Thyroid gland (tissue), 4 donors: ENCODE measurements at regions not wholly inside any gene's neighbourhood (a gene's known extent, or its start where the extent isn't known, plus 50 kb on each side); places are given as distances from the start of the nearest gene placed in this dataset.

Experiments
- DNase-seq, 2 donors: peaks; one replicate each; pipeline ENCODE4 v3.0.0-alpha.2; 2019
- H3K27ac ChIP-seq, 3 donors: fragments of 200-600 bp; sonication (generic); 1 replicate in 2 of 3; 2 replicates in 1 of 3; pipeline ENCODE4 v1.5.1; 2016 to 2019; ENCODE audit warnings: mild to moderate bottlenecking in 1 of 3, moderate library complexity in 1 of 3
- H3K27me3 ChIP-seq: fragments of 200-600 bp; sonication (generic); one replicate; pipeline ENCODE4 v1.5.1; 2019
- H3K36me3 ChIP-seq, 2 donors: fragments of 200-600 bp; sonication (generic); one replicate each; pipeline ENCODE4 v1.5.1; 2016 to 2019
- H3K4me1 ChIP-seq, 2 donors: fragments of 200-600 bp; sonication (generic); one replicate each; pipeline ENCODE4 v1.5.1; 2017 to 2019
- H3K4me3 ChIP-seq, 3 donors: fragments of 200-600 bp; sonication (generic); replicated peaks in 1 of 3; 1 replicate in 2 of 3; 2 replicates in 1 of 3; pipeline ENCODE4 v1.5.1; 2016; ENCODE audit warnings: mild to moderate bottlenecking in 1 of 3
- H3K9me3 ChIP-seq: fragments of 200-600 bp; sonication (generic); one replicate; pipeline ENCODE4 v1.5.1; 2017
- CTCF ChIP-seq, 6 experiments: fragments of 200-600 bp in 3 of 6; fragments of 450-650 bp in 3 of 6; sonication (generic) in 3 of 6; IDR thresholded peaks; one replicate each; pipeline ENCODE4 v1.5.1; 2016 to 2019; ENCODE audit warnings: antibody characterized with exemption in 6 of 6, mild to moderate bottlenecking in 2 of 6, inconsistent platforms in 1 of 6, moderate library complexity in 1 of 6
- POLR2A ChIP-seq, 2 donors: fragments of 450-650 bp; IDR thresholded peaks; one replicate each; pipeline ENCODE4 v1.6.1; 2017; ENCODE audit warnings: antibody characterized with exemption in 2 of 2, mild to moderate bottlenecking in 2 of 2, moderate library complexity in 1 of 2
- WGBS, 2 donors: methylation state at CpG; one replicate each; pipeline ENCODE4 v1.1.5; 2017; 5-methylcytosine and 5-hydroxymethylcytosine counted together
- intact Hi-C: fragments of 100-400 bp; cut with DNase I; formaldehyde crosslinking; loops from one replicate; pipeline ENCODE4 v1.15.1; 2023

- Histone ChIP-seq H3K27ac (no peak overlapping the region), H3K36me3 (no peaks in the 10 kb centered on the region), H3K4me1 (no peaks in the 10 kb centered on the region), H3K4me3 (no peak overlapping the region), H3K27me3 (no peaks in the 10 kb centered on the region), H3K9me3 (no peaks in the 10 kb centered on the region)
- intact Hi-C loops: no loop called here
- no peak for TF ChIP-seq CTCF (IDR thresholded peaks at IDR 0.05)
- no peak for TF ChIP-seq POLR2A (IDR thresholded peaks at IDR 0.05)
- no peak for DNase-seq
Observed at GRCh38 chr13:60976367-60976766, 439.3 kb downstream of the PCDH20 start.

- TF ChIP-seq POLR2A (IDR thresholded peaks at IDR 0.05) (no peak), CTCF (IDR thresholded peaks at IDR 0.05) (no peak)
- Histone ChIP-seq H3K9me3 (no peaks in the 10 kb centered on the region), H3K4me1 (no peaks in the 10 kb centered on the region), H3K27ac (no peak overlapping the region), H3K36me3 (no peaks in the 10 kb centered on the region), H3K4me3 (no peak overlapping the region), H3K27me3 (no peaks in the 10 kb centered on the region)
- no peak for DNase-seq
- WGBS, 2 donors: 3 to 12% methylated on average over 1 of the region's 1 CpG
- intact Hi-C loops: no loop called here
Observed at GRCh38 chr13:60974296-60974695, 441.4 kb downstream of the PCDH20 start.

- intact Hi-C loops: no loop called here
- Histone ChIP-seq H3K27me3 (no peaks in the 10 kb centered on the region), H3K4me3 (no peak overlapping the region), H3K9me3 (no peaks in the 10 kb centered on the region), H3K36me3 (no peaks in the 10 kb centered on the region), H3K27ac (no peak overlapping the region), H3K4me1 (no peaks in the 10 kb centered on the region)
- WGBS, 2 donors: 91 to 95% methylated on average over 6 of the region's 6 CpGs
- DNase-seq: no peak
- TF ChIP-seq CTCF (IDR thresholded peaks at IDR 0.05) (no peak), POLR2A (IDR thresholded peaks at IDR 0.05) (no peak)
Observed at GRCh38 chr13:60973529-60973928, 442.1 kb downstream of the PCDH20 start.

GRCh38 chr13:60970736-60971135 is 444.9 kb downstream of the PCDH20 start:
- H3K4me1 ChIP-seq: no peaks in the 10 kb centered on the region
- WGBS, 2 donors: 72 to 90% methylated on average over 4 of the region's 4 CpGs

GRCh38 chr13:60969656-60970055 is 446.0 kb downstream of the PCDH20 start:
- Histone ChIP-seq H3K4me3 (no peak overlapping the region), H3K36me3 (no peaks in the 10 kb centered on the region), H3K27me3 (no peaks in the 10 kb centered on the region), H3K4me1 (no peaks in the 10 kb centered on the region), H3K9me3 (no peaks in the 10 kb centered on the region), H3K27ac (no peak overlapping the region)
- WGBS, 2 donors: 49 to 56% methylated on average over 2 of the region's 2 CpGs
- TF ChIP-seq CTCF (IDR thresholded peaks at IDR 0.05) (no peak), POLR2A (IDR thresholded peaks at IDR 0.05) (no peak)
- no peak for DNase-seq
- intact Hi-C loops: no loop called here

More at GRCh38 chr13:60970736-60971135, 444.9 kb downstream of the PCDH20 start:
- intact Hi-C loops: no loop called here
- H3K27ac ChIP-seq: no peak overlapping the region
- H3K36me3 ChIP-seq: no peaks in the 10 kb centered on the region
- H3K27me3 ChIP-seq: no peaks in the 10 kb centered on the region
- DNase-seq: no peak
- no peaks in the 10 kb centered on the region for H3K9me3 ChIP-seq
- no peak overlapping the region for H3K4me3 ChIP-seq
- TF ChIP-seq CTCF (IDR thresholded peaks at IDR 0.05) (no peak), POLR2A (IDR thresholded peaks at IDR 0.05) (no peak)
